NCI-H524 (cell line): ENCODE measurements at regions not wholly inside any gene's neighbourhood (a gene's known extent, or its start where the extent isn't known, plus 50 kb on each side); places are given as distances from the start of the nearest gene placed in this dataset.
"Not testable (repeated sequence)": the region's sequence is repeated elsewhere in the genome, so short reads cannot be mapped to it uniquely, and the experiment has no call there.

Source experiments
- DNase-seq, 2 experiments: peaks; one replicate each; lab custom pipeline; 2025; lab: John Stamatoyannopoulos, UW

- no peak for DNase-seq
Observed at GRCh38 chr10:8602821-8603220, 548.3 kb downstream of the GATA3 start.

- DNase-seq = no peak
Observed at GRCh38 chr10:8614054-8614565, 559.6 kb downstream of the GATA3 start.

DNA sequence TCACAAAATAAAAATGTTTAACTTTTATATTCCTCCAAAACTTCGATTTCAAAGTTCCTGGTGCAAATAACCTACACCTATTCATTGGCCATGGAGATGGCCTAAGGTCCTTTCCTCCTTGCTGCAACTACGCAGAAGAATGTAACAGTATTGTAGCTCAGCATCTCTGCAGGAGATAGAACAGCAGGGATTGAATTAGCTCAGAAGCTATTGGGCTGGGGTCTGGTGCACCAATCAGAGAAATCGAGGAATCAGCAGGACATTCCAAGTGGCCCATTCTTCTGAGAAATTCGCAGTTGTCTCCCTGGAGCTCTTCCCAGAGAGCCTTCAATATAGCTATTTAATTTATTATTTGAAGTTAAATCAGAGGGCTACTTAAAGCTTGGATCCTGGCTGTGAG is 560.6 kb downstream of the GATA3 start:
- no peak for DNase-seq

DNA sequence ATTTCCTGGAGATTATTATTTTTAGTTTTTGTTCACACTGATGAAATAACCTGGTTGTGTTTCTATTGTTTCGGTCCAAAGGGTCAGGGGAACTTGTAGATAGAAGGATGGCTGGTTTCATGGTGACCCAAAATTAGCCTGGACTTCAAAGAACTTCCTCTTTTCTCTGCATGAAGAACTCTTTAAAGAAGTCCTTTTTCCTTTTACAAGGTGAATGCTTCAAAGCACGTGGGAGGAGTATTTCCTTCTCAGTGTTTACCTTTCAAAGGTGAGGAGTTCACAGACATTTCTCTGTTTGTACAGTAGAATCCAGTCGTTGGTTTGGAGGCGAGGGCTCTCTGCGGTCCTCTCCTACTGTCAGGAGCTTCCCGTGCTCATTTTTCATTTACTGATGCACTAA is 561.7 kb downstream of the GATA3 start:
- no peak for DNase-seq

- DNase-seq = no peak
Observed at GRCh38 chr10:8617792-8618191, 563.3 kb downstream of the GATA3 start.

GRCh38 chr10:8618834-8619233 is 564.3 kb downstream of the GATA3 start:
- no peak for DNase-seq

- no peak for DNase-seq
Observed at GRCh38 chr10:8628351-8628750, 573.9 kb downstream of the GATA3 start.

GRCh38 chr10:8633909-8634308 is 579.4 kb downstream of the GATA3 start:
- DNase-seq = no peak

- no peak for DNase-seq
Observed at GRCh38 chr10:8636371-8636770, 581.9 kb downstream of the GATA3 start.

GRCh38 chr10:8637640-8638039 is 583.2 kb downstream of the GATA3 start:
- DNase-seq = no peak

GRCh38 chr10:8638088-8638672 is 583.7 kb downstream of the GATA3 start:
- no peak for DNase-seq

DNA sequence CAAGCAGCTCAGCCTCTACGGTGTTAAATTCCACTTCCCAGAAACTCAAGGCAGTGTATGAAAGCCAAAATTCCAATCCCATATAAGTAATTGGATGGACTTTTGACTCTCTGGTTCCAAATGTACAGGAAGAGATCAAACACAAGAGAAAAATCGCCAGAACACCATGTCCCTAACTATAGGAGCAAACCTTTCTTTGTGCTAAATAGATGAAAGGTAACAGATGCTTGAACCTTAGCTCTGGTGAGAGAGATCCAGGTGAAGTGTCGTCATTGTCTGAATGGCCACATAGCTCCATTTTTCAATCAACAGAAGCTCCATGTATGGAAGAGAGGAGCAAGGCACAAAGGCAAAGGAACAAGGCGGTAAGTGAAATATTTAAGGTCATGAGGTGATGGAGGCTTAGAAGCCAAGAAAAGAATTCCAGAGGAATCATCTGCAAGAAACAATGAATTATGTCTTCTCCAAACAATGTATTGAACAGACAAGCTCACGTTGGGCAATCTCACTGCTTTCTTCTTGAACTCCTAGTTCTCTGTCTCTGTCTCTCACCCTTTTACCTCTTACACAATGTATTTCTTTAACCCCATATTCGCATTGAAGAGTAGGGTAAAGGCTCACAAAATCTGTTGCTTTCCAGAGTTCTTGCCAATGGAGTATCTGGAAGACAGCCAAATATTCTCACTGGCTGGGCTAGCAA is 585.1 kb downstream of the GATA3 start:
- no peak for DNase-seq

DNA sequence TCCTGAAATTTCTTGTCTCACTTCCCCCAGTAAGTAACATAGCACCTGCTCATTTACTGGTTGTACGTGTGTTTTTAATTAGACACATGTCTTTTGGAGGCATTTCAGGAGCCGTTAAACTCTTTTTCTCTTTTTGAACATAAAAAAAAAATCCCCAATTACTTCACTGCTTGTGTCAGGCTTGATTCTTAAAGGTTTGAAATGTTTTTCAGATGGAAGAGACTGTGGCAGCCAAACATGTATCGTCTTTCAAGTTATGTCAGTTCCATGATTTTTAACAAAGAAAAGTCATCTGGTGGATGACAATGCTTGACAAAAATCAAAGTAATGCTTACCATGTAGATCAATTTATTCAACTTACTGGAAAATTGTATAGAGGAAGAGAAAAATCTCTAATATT is 585.8 kb downstream of the GATA3 start:
- DNase-seq = no peak

DNA sequence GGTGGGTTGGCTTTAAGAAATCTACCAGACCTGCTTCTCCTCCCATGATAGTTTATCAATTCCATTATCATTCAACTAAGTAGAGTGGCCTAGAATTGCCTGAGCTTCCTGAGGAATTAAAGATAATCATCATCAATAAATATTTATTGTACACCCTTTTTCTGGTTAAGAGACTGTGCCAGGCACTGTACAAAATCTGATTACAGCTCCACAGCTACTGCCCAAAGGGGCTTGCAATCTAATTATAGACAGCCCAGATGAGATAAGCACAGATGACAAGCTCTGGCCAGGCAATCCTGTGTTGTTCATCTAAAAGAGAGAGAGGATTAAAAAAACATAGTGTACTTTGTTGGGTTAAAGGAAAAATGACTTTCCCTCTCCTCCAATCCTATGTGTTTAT is 586.4 kb downstream of the GATA3 start:
- no peak for DNase-seq

GRCh38 chr10:8656261-8656660 is 601.8 kb downstream of the GATA3 start:
- DNase-seq = no peak

GRCh38 chr10:8659982-8660381 is 605.5 kb downstream of the GATA3 start:
- no peak for DNase-seq

- no peak for DNase-seq
Observed at GRCh38 chr10:8661886-8662285, 607.4 kb downstream of the GATA3 start.

- DNase-seq = no peak
Observed at GRCh38 chr10:8663131-8663530, 608.6 kb downstream of the GATA3 start.

GRCh38 chr10:8665322-8665721 is 610.8 kb downstream of the GATA3 start:
- DNase-seq = no peak

DNA sequence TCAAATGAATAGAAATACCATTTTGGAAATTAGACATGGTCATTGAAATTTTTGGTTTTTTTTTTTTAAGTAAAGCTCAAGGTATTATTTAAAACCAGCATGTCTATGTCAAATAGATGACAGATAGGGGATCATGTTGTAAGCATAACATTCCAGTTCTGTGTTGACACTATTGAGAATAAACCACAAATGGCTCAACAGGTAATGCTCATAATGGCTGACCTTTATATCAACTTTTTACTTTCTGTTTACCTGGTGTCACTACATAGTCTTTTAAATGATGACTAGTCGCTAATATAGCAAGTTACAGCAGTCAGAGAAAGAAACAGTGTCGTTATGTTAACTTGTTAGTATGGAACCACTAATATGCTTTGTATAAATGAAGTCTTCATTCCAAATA is 616.0 kb downstream of the GATA3 start:
- no peak for DNase-seq

DNA sequence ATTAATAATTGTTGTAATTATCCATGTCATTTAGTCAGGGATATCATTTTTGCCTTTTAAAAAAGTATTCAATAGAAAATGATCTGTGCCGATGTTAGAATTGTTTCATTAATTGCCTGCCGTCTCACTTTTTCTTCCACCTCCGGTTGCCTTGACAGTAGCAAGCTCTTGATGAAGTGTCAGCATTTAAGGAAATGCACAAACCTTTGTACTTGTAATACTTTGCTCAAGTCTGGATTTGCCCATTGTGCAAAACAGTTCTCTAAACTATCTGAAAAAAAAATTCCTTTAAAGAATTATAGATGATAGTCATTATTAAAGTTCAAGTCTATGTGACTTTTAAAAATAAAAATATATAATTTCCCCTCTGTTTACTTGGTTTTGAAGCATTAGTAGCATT is 619.7 kb downstream of the GATA3 start:
- no peak for DNase-seq

DNA sequence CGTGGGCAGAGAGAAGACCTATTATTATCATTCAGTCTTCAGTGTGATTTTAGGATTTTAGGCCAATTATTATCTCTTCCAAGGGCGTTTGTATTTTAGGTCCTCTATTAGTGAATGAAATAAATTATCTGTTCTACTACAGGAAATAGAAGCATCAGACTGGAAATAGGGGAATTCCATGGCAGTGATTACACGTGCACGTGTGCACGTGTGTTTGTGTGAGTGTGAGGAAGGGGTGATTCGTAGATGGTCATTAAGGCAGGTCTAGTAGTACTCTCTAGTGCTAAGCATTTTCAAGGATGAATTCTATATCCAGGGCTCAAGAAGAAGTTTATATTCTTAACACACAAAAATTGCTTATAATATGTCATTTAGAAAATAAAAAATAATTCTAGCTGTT is 623.2 kb downstream of the GATA3 start:
- no peak for DNase-seq

- not testable (repeated sequence) for DNase-seq
Observed at GRCh38 chr10:8684916-8685315, 630.4 kb downstream of the GATA3 start.

DNA sequence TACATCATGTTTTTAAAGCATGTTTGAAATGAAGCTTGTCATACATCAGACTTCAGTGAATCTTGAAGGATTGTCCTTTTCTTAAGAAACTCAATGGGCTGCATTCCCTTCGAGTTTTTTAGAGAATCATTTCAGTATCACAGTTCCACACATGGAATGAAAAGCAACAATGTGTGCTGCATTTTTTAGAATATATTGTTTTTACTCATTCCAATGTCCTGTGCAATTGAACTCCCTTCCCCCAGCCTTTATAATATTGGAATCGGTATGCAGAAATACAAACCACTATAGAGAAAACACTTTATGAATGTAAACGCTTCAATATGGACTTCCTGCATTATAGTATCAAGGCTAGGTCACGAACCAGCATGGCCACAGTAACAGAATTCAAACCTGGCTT is 634.4 kb downstream of the GATA3 start:
- DNase-seq = no peak
